ENCODE measurements at regions not wholly inside any gene's neighbourhood (a gene's known extent, or its start where the extent isn't known, plus 50 kb on each side); places are given as distances from the start of the nearest gene placed in this dataset.

GRCh38 chr1:37113285-37113997 lies 79.1 kb upstream of the GRIK3 start:
- TF ChIP-seq CTCF (IDR thresholded peaks at IDR 0.05): no peak
- TF ChIP-seq POLR2A (IDR thresholded peaks at IDR 0.05): no peak
